SK-N-SH treated with all-trans-retinoic acid at 6 μM for 48 hours (cell line): ENCODE measurements at regions not wholly inside any gene's neighbourhood (a gene's known extent, or its start where the extent isn't known, plus 50 kb on each side); places are given as distances from the start of the nearest gene placed in this dataset.
"Not testable (repeated sequence)": the region's sequence is repeated elsewhere in the genome, so short reads cannot be mapped to it uniquely, and the experiment has no call there.

Experiments used
- ARNTL ChIP-seq: fragments of 450-650 bp; formaldehyde crosslinking; IDR thresholded peaks from 2 replicates; pipeline ENCODE4 v1.5.0; 2020; ENCODE audit warnings: low read depth, mild to moderate bottlenecking, moderate library complexity, borderline replicate concordance
- CREB5 ChIP-seq: fragments of 250-450 bp; sonication (Bioruptor Pico); IDR thresholded peaks from 2 replicates; pipeline ENCODE4 v1.5.1; 2020; ENCODE audit warnings: low read depth, mild to moderate bottlenecking, moderate library complexity
- CSDC2 ChIP-seq: fragments of 250-450 bp; sonication (Bioruptor Pico); IDR thresholded peaks from 2 replicates; pipeline ENCODE4 v1.5.0; 2020; ENCODE audit warnings: mild to moderate bottlenecking, moderate library complexity
- ESRRG ChIP-seq: fragments of 250-450 bp; sonication (Bioruptor Pico); IDR thresholded peaks from 2 replicates; pipeline ENCODE4 v1.6.1; 2021; ENCODE audit warnings: mild to moderate bottlenecking
- OSR1 ChIP-seq: fragments of 250-450 bp; sonication (Bioruptor Pico); IDR thresholded peaks from 2 replicates; pipeline ENCODE4 v1.8.0; 2022; ENCODE audit warnings: moderate library complexity, mild to moderate bottlenecking, inconsistent platforms
- PATZ1 ChIP-seq: fragments of 250-450 bp; sonication (Bioruptor Pico); IDR thresholded peaks from 2 replicates; pipeline ENCODE4 v1.8.0; 2020; ENCODE audit warnings: mild to moderate bottlenecking, moderate library complexity, borderline replicate concordance
- POU6F1 ChIP-seq: fragments of 250-450 bp; sonication (Bioruptor Pico); IDR thresholded peaks from 2 replicates; pipeline ENCODE4 v1.8.0; 2021; ENCODE audit warnings: low read depth, mild to moderate bottlenecking, moderate library complexity, borderline replicate concordance
- RARB ChIP-seq: fragments of 250-450 bp; sonication (Bioruptor Pico); IDR thresholded peaks from 2 replicates; pipeline ENCODE4 v1.8.0; 2021; ENCODE audit warnings: mild to moderate bottlenecking, moderate library complexity
- TOX ChIP-seq: fragments of 250-450 bp; sonication (Bioruptor Pico); IDR thresholded peaks from 2 replicates; pipeline ENCODE4 v1.8.0; 2021; ENCODE audit warnings: mild to moderate bottlenecking, moderate library complexity, borderline replicate concordance
- ZC3H10 ChIP-seq: fragments of 250-450 bp; sonication (Bioruptor Pico); IDR thresholded peaks from 2 replicates; pipeline ENCODE4 v1.5.1; 2021; ENCODE audit warnings: mild to moderate bottlenecking, moderate library complexity
- ZFP3 ChIP-seq: fragments of 250-450 bp; sonication (Bioruptor Pico); IDR thresholded peaks from 2 replicates; pipeline ENCODE4 v1.5.0; 2020; ENCODE audit warnings: mild to moderate bottlenecking, moderate library complexity
- ZNF565 ChIP-seq: fragments of 450-650 bp; formaldehyde crosslinking; conservative IDR thresholded peaks from 2 replicates; pipeline ENCODE4 v1.5.0; 2020; ENCODE audit warnings: low read depth, mild to moderate bottlenecking, moderate library complexity
- ZNF8 ChIP-seq: fragments of 450-650 bp; formaldehyde crosslinking; IDR thresholded peaks from 2 replicates; pipeline ENCODE4 v1.5.0; 2020; ENCODE audit warnings: mild to moderate bottlenecking, moderate library complexity

- not testable (repeated sequence) for TF ChIP-seq PATZ1; ZFP3 (CRISPR knock-in tag); POU6F1 (CRISPR knock-in tag); ARNTL (CRISPR knock-in tag); TOX; ZNF8 (CRISPR knock-in tag); CSDC2 (CRISPR knock-in tag); RARB (CRISPR knock-in tag); ZC3H10; ZNF565 (CRISPR knock-in tag); OSR1 (CRISPR knock-in tag); CREB5 (CRISPR knock-in tag); ESRRG (CRISPR knock-in tag)
These were observed 84.1 kb upstream of the UMPS start for GRCh38 chr3:124646186-124646585.
